ENCODE measurements at regions not wholly inside any gene's neighbourhood (a gene's known extent, or its start where the extent isn't known, plus 50 kb on each side); places are given as distances from the start of the nearest gene placed in this dataset.

GRCh38 chr6:137405806-137406205, 88.4 kb downstream of the OLIG3 start:
- Histone ChIP-seq H3K27me3 (ENCODE audit: control insufficient read depth, insufficient read depth, low read length) (no peaks in the 10 kb centered on the region), H3K4me3 (ENCODE audit: low read depth, low read length) (no peak overlapping the region), H3K36me3 (ENCODE audit: control insufficient read depth, insufficient read depth, low read length) (no peaks in the 10 kb centered on the region)
- DNase-seq (ENCODE audit: low read depth), result no peak
- TF ChIP-seq, protein P1, sequence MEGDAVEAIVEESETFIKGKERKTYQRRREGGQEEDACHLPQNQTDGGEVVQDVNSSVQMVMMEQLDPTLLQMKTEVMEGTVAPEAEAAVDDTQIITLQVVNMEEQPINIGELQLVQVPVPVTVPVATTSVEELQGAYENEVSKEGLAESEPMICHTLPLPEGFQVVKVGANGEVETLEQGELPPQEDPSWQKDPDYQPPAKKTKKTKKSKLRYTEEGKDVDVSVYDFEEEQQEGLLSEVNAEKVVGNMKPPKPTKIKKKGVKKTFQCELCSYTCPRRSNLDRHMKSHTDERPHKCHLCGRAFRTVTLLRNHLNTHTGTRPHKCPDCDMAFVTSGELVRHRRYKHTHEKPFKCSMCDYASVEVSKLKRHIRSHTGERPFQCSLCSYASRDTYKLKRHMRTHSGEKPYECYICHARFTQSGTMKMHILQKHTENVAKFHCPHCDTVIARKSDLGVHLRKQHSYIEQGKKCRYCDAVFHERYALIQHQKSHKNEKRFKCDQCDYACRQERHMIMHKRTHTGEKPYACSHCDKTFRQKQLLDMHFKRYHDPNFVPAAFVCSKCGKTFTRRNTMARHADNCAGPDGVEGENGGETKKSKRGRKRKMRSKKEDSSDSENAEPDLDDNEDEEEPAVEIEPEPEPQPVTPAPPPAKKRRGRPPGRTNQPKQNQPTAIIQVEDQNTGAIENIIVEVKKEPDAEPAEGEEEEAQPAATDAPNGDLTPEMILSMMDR (IDR thresholded peaks at IDR 0.05; ENCODE audit: insufficient read depth, low read length, poor library complexity, severe bottlenecking), result no peak

- TF ChIP-seq, protein P1 (IDR thresholded peaks at IDR 0.05; ENCODE audit: insufficient read depth, low read length, poor library complexity, severe bottlenecking), result no peak
- H3K27me3 ChIP-seq (ENCODE audit: control insufficient read depth, insufficient read depth, low read length), result no peaks in the 10 kb centered on the region
- H3K36me3 ChIP-seq (ENCODE audit: control insufficient read depth, insufficient read depth, low read length), result no peaks in the 10 kb centered on the region
- no peak for DNase-seq (ENCODE audit: low read depth)
- no peak overlapping the region for H3K4me3 ChIP-seq (ENCODE audit: low read depth, low read length)
Measured at GRCh38 chr6:137403855-137404254, 90.3 kb downstream of the OLIG3 start.

DNA sequence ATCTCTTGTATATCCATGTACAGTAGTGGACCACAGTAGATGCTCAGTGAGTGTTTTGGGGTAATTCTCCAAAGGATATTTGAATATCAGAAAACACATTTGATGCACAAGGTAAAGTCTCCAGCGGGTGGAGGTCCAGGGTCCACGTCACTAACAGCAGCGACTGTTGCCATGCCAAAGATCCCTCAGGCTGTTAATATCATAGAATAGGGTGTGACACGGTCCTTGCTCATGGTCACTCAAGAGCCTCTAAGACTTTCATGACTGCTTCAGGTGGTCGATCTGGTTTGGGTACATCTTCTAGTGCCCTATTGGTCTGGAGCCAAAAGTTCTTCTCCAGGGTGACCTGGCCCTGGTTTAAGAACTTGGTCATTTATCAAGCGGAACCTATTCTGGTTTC, 90.8 kb downstream of the OLIG3 start:
- DNase-seq (ENCODE audit: low read depth), result no peak
- no peaks in the 10 kb centered on the region for H3K27me3 ChIP-seq (ENCODE audit: control insufficient read depth, insufficient read depth, low read length)
- H3K4me3 ChIP-seq (ENCODE audit: low read depth, low read length), result no peak overlapping the region
- no peaks in the 10 kb centered on the region for H3K36me3 ChIP-seq (ENCODE audit: control insufficient read depth, insufficient read depth, low read length)
- TF ChIP-seq, protein P1 (IDR thresholded peaks at IDR 0.05; ENCODE audit: insufficient read depth, low read length, poor library complexity, severe bottlenecking), result no peak

GRCh38 chr6:137402143-137402680, 92.0 kb downstream of the OLIG3 start:
- DNase-seq (ENCODE audit: low read depth), result no peak
- H3K4me3 ChIP-seq (ENCODE audit: low read depth, low read length), result no peak overlapping the region
- H3K27me3 ChIP-seq (ENCODE audit: control insufficient read depth, insufficient read depth, low read length), result no peaks in the 10 kb centered on the region
- no peaks in the 10 kb centered on the region for H3K36me3 ChIP-seq (ENCODE audit: control insufficient read depth, insufficient read depth, low read length)
- TF ChIP-seq, protein P1 (IDR thresholded peaks at IDR 0.05; ENCODE audit: insufficient read depth, low read length, poor library complexity, severe bottlenecking), result no peak

GRCh38 chr6:137401088-137401487, 93.1 kb downstream of the OLIG3 start:
- H3K4me3 ChIP-seq (ENCODE audit: low read depth, low read length), result no peak overlapping the region
- H3K27me3 ChIP-seq (ENCODE audit: control insufficient read depth, insufficient read depth, low read length), result no peaks in the 10 kb centered on the region
- no peak for DNase-seq (ENCODE audit: low read depth)
- no peaks in the 10 kb centered on the region for H3K36me3 ChIP-seq (ENCODE audit: control insufficient read depth, insufficient read depth, low read length)
- TF ChIP-seq, protein P1 (IDR thresholded peaks at IDR 0.05; ENCODE audit: insufficient read depth, low read length, poor library complexity, severe bottlenecking), result no peak

DNA sequence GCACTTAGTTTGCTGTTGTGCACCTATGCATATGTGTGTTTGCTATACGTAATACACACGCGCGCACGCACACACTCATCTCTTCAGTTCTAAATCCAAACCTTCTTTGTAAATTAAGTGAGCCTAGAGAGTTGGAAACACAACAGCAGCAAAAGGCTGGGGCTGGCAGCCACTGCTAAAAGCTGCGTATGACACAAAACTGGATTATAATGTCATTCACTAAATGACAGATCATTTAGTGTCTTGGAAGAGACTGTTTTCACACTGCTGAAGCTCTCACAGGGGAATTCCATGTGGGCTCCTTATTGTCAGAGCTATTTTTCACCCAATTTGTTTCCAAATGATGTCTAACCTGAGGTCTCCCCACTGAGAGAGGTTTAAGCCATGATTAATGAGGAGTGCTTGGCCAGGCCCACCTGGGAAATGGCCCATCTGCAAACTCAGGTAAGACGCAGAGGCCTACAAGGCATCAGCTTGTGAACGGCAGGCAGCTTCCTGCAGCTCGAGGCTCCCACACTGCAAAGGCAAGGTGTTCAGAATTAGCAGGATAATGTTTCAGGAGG, 94.2 kb downstream of the OLIG3 start:
- TF ChIP-seq, protein P1 (IDR thresholded peaks at IDR 0.05; ENCODE audit: insufficient read depth, low read length, poor library complexity, severe bottlenecking), result no peak
- Histone ChIP-seq H3K36me3 (ENCODE audit: control insufficient read depth, insufficient read depth, low read length) (no peaks in the 10 kb centered on the region), H3K27me3 (ENCODE audit: control insufficient read depth, insufficient read depth, low read length) (no peaks in the 10 kb centered on the region), H3K4me3 (ENCODE audit: low read depth, low read length) (no peak overlapping the region)
- no peak for DNase-seq (ENCODE audit: low read depth)

Data from kidney epithelial cell (primary cell).